OCI-LY7 (cell line): ENCODE measurements at regions not wholly inside any gene's neighbourhood (a gene's known extent, or its start where the extent isn't known, plus 50 kb on each side); places are given as distances from the start of the nearest gene placed in this dataset.

Experiments
- EZH2phosphoT487 ChIP-seq: fragments of 200-600 bp; sonication (generic); IDR thresholded peaks from 2 replicates; pipeline ENCODE4 v1.6.1; 2018; ENCODE audit warnings: low read depth, borderline replicate concordance, mild to moderate bottlenecking, mixed run types, antibody characterized with exemption, low read length, moderate library complexity, mixed read lengths
- TF ChIP-seq, protein P1 (sequence below): fragments of 200-600 bp; sonication (generic); conservative IDR thresholded peaks from 2 replicates; pipeline ENCODE4 v1.5.1; 2014; ENCODE audit warnings: mild to moderate bottlenecking, antibody characterized with exemption, low read length, moderate library complexity, mixed read lengths

DNA sequence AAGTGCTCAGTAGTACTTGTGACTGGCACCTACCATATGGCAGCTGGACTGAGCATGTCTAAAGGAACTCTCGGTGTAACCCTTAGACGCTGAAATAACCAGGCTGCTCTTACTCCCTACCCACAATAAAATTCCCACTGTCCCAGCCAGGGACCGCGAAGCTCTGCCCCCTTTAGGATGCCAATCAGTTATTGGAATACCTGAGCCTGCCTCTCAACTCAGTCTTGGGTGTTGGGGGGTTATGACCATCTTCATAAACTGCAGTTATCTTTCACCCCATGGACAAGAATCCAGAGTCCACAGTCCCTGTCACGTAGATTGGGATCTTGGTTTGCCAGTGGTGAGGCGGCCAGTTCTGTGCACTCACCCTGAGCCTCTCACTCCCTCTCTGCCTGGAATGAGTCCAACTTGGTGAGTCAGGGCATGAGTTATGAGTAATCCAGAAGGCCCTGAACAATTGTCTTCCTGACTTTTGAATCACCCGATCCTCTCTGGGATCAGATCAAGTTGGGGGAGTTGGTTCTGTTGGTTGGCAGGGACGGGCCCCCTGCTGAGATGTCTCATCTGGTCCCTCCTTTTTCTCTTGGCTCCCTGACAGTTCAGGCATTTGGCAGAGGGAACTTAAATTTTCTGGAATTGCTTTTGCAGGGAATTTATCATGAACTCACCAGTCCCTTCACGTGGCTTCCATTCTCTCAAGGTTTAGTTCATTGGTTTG is 120.1 kb upstream of the UBE2E1 start:
- TF ChIP-seq, protein P1, sequence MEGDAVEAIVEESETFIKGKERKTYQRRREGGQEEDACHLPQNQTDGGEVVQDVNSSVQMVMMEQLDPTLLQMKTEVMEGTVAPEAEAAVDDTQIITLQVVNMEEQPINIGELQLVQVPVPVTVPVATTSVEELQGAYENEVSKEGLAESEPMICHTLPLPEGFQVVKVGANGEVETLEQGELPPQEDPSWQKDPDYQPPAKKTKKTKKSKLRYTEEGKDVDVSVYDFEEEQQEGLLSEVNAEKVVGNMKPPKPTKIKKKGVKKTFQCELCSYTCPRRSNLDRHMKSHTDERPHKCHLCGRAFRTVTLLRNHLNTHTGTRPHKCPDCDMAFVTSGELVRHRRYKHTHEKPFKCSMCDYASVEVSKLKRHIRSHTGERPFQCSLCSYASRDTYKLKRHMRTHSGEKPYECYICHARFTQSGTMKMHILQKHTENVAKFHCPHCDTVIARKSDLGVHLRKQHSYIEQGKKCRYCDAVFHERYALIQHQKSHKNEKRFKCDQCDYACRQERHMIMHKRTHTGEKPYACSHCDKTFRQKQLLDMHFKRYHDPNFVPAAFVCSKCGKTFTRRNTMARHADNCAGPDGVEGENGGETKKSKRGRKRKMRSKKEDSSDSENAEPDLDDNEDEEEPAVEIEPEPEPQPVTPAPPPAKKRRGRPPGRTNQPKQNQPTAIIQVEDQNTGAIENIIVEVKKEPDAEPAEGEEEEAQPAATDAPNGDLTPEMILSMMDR = no peak
- TF ChIP-seq EZH2phosphoT487 = no peak
